ENCODE measurements at regions not wholly inside any gene's neighbourhood (a gene's known extent, or its start where the extent isn't known, plus 50 kb on each side); places are given as distances from the start of the nearest gene placed in this dataset.
A peak's percentile ranks its signal among the peaks of the same experiment; 100 is the strongest.

DNA sequence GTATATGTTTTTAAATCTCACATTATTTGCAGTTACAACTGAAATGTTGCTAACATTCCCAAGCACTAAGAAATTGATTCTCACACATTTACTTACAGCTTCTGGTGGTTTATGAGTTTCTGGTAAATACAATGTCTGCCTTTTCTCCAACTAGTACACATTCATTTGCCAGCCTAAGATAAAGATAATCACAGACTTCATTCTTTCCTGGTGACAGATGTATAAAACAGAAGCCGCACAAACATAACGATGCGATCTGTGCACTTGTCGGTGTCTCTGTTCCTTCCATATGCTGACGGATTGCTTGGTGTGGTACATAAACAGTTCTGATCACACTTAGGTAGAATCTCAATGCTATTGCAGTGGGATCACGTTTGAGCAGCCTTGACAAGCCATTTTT, 100.4 kb upstream of the DDX18 start:
- DNase-seq (ENCODE audit: extremely low read depth in 1 of 11, low read depth in 9 of 11, low spot score in 4 of 11), result no peak

DNA sequence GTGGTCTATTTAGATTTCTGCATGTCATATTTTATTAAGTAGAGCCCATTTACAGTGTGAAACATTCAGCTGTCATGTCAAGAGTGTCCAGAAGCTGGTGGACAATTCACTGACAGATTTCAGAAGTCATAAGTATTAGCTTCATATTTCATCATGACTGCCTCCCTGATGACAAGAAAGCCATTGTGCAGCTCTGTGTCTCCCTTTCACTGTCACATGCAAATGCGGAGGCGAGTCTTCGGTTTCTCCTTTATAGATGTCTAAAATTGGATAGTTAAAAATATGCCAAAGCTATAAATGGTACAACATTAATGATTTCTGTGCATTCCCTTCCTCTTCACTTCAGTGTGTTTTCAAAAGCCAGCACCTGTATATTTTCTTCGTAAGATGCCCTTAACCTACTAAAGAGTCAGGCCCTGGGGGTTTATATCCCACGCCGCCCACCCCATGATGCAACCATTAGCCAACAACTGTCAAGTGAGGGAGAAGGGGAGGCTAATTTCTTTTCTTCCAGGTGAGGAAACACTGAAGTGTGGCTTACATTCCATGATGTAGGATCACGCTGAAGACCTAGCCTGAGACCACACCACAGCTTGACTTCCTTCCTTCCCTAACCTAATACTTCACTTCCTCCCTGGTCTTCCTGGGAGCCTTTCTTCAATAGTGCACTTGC, 99.6 kb upstream of the DDX18 start:
- DNase-seq (ENCODE audit: extremely low read depth in 1 of 11, low read depth in 9 of 11, low spot score in 4 of 11), result no peak

DNA sequence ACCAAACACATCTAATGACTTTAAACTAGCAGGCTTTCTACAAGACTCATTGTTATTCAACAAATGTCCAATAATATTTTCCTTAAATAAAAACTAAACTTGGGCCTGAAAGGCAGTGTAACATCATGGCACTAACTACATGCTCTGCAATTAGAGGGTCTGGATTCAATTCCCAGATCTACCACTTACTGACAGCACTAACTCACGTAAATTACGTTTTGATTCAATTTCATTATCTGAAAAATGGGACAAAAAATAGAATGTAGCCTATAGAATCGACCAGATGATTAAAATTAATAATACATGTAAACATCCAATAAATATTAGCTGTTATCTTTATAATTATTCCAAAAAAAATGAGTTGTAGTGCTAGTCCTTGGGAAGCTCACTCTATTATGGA, 98.0 kb upstream of the DDX18 start:
- DNase-seq (ENCODE audit: extremely low read depth in 1 of 11, low read depth in 9 of 11, low spot score in 4 of 11), result no peak

DNA sequence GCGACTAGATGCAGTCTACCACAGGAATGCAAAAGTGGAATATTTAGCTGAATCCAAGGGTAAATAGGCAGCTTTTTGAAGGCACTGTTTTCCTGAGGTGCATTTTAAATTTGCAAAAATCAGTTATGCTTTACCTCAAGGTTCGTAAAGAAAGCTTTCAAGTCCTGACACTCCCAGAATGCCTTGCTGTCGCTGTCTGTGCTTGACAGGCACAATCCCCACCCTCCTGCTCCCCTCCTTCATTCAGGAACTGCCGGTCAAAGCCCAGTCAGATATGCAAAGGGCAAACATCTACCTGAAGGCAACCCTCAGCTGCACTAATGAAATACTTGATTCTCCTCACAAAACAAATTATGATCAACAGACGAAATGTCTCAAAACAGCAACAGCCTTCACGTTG, 97.4 kb upstream of the DDX18 start:
- DNase-seq (ENCODE audit: extremely low read depth in 1 of 11, low read depth in 9 of 11, low spot score in 4 of 11), result no peak

DNA sequence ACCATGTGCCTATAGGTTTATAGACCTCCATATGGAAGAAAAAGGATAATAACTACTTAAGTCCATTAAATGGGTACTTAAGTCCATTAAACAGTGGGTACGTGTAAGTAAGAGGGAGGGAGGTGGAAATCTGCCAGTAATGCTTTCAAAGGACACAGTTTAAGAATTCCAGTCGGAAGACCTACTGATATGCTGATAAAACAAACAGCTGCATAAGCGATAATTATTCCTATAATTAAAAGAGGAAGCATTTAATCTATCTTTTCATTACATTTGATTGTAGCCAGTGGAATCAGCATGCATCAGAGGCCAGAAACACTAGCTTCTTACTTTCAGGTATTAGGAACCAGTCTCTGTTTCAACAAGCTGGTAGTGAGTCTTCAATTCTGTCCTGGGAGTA, 96.4 kb upstream of the DDX18 start:
- no peak for DNase-seq (ENCODE audit: extremely low read depth in 1 of 11, low read depth in 9 of 11, low spot score in 4 of 11)

DNA sequence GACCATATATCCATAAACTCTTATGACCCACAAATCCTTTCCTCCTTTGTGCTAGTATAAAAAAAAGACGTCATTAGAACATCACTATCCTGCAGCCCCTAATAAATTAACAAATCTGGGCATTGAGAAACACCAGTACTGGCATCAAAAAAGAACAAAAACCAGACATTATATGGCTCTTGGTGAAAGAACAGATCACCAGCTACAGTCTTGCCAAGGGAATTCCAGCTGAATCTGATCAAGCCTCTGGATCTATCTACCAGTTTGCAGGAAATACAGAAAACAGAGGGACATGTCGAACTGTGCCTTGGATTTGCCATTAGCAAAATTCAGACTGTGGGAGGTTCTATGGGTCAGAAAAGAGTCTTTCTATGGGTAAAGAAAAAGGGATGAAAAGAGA, 93.7 kb upstream of the DDX18 start:
- no peak for DNase-seq (ENCODE audit: extremely low read depth in 1 of 11, low read depth in 9 of 11, low spot score in 4 of 11)

DNA sequence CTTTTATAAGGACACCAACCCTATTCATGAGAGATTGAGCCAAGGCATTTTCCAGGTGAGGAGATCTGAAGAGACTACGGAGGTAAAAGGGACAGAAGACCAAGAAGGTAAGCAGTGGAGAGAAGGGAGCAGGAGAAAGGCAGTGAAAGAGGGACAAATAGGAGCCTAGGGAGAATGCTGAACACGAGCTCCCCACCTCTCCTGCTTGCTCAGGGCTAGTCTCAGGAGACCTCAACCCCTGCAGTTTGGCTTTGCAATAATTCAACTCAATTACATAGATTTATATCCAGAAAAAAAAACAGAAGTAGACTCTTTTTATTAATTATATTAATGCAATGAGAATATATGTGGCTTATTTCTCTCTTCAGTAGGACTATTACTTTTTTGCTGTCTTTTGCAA, 91.0 kb upstream of the DDX18 start:
- no peak for DNase-seq (ENCODE audit: extremely low read depth in 1 of 11, low read depth in 9 of 11, low spot score in 4 of 11)

DNA sequence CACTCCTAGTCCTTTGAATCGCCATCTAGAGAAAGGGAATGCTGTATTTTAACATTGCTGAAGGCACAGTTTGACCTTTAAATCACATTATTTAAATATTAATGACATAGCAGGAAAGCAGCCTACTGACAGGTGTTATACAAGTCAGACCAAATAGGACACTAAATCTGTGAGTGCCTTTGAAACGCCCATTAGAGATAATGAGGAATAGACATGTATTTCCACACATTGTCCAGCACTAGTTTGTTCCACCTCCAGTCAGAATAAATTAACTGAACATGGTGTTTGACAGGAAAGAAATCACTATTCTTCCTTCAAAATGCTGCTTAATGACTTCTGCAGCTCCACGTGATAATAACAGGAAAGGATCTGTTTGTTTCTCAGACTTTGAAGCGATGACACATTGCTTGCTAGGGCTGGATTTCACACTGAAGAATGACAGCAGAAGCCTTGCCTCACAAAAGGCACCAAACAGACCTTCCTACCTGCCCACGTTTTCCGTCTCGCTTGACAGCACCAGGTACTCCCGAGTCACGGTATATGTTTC, 90.5 kb upstream of the DDX18 start:
- DNase-seq (ENCODE audit: extremely low read depth in 1 of 11, low read depth in 9 of 11, low spot score in 4 of 11), result no peak

DNA sequence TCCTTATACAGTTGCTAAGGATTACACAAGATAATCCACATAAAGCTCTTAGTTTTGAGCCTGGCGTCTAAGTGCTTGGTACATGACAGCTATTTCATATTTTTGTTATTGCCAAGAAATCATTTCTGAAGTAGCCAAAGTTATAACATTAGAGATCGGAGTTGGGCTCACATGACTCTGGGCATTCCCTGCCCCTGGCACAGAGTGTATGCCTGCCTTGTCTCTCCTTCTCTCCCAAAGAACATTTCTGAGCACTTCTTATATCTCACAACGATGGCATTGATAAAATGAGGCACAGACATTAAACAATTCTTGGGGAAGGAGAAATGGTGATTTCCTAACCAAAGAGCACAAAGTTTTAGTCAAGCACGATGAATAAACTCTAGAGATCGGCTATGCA, 87.7 kb upstream of the DDX18 start:
- no peak for DNase-seq (ENCODE audit: extremely low read depth in 1 of 11, low read depth in 9 of 11, low spot score in 4 of 11)

DNA sequence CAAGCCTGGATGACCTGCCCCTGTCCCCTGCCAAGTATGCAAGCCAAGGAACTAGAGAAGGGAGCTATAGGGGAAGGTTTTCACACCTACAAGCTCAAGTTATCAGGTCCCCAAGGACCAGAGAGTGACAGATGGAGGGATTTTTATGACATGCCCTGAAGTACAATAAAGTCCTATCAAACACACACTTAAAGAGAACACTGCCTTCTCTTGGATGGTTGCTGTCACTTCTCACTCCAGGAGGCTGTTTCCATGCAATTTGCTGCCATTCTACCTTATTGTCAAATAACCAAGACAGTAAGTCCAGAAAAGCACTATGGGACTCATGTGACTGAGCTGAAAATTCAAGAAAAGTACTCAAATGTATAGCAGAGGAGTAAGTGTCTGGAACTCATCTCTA, 76.6 kb upstream of the DDX18 start:
- DNase-seq (ENCODE audit: extremely low read depth in 1 of 11, low read depth in 9 of 11, low spot score in 4 of 11), result no peak

DNA sequence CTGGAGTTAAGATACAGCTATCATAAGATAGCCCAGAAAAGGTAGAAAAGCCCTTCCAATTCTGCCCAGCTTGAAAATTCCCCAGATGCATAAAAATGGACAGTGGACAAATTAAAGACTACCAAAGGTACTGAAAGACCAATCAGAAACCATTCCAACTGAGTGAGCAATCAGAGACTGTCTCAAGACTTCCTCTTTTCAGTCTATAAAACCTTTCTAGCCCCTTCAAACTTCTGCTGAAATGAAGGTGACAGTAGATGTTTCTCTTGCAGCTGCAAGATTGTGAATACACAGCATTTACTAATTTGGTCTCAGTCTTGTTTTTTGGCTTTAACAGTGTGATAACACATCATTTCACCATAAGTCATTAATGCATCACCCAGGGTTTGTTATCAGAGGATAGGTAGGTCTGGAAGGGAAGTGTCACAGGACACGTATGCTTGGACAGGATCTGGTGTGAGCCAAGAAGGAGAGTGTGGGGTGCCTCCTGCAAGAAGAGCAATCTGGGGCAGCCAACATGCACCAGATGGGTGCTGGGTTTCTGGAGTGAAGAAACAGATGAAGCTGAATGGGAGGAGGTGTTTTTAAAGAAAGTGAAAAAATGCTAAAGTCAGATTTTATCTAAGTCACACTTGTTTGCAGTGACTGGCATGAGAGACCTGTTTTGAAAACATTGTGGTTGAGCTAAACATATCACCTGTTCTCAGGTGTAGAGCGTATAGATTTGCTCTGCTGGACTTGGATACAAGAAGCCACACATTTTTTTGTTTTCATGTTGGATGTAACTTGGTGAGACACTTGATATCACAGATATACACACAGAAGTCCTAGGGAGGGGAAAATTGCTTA, 75.3 kb upstream of the DDX18 start:
- no peak for DNase-seq (ENCODE audit: extremely low read depth in 1 of 11, low read depth in 9 of 11, low spot score in 4 of 11)

DNA sequence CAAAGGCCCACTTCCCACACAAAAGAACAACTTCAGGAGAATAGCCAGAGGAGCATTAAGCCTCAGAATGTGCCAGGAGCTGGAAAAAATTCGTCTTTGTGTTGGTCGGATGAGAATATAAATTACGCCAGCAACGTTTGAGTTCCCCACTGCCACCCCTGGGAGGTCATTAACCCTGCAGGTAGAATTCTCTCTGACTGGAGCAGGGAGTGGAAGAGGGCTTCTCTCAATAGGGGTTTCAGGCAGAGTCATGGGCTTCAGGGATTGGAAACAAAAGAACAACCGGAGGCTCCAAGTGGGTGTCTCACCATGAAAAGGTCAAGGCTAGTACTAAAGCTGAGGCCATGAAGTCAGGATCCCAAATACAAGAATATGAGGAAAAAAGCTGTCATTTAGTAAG, 69.0 kb upstream of the DDX18 start:
- no peak for DNase-seq (ENCODE audit: extremely low read depth in 1 of 11, low read depth in 9 of 11, low spot score in 4 of 11)

DNA sequence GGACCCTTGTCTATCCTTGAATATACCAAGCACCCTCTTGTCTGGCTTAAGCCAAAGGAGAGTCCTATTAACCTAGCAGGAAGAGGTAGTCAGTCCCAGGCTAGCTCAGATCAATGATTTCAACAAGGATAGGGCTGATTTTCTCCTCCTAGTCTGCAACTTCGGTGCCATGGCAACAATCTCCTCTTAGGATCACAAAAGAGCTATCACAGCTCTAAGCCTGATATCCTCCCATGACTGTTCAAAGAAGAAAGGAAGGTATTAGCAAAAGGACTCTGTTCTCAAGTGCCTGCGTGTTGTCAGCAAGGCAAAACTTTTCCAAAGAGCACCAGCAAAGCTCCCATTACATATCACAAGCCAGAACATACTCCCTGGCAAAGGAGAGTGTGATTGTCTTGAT, 58.7 kb upstream of the DDX18 start:
- no peak for DNase-seq (ENCODE audit: extremely low read depth in 1 of 11, low read depth in 9 of 11, low spot score in 4 of 11)

DNA sequence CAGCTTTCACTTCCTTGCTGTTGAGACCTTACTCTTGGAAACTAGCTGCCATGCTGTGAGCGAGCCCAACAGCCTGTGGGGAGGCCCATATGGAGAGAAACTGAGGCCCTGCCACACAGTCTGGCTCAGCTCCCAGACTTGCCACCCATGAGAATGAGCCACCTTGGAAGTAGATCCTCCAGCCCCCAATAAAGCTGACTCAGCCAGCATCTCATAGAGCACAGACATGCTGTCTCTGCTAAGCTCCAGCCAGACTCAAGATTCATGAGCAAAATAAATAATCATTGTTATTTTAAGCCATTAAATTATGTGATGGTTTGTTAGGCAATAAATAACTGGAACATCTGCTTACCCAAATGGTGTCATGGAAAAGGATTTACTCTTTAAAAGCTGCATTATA, 53.6 kb upstream of the DDX18 start:
- DNase-seq (ENCODE audit: extremely low read depth in 1 of 11, low read depth in 9 of 11, low spot score in 4 of 11), result peak in 1 of 11 donors; percentile 3

DNA sequence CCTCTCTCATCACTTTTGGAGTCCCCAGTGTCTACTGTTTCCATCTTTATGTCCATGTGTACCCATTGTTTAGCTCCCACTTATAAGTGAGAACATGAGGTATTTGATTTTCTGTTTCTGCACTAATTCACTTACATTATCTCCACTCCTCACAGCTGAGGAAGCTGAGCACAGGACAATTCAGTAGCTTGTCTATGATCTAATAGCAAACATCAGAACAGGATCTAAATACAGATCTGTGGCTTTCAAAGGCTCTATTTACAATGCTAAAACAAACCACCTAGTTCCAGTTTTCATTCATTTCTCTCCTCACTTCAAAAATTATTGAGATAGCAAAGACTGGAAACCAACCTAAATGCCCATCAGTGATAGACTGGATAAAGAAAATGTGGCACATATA, 52.0 kb upstream of the DDX18 start:
- DNase-seq (ENCODE audit: extremely low read depth in 1 of 11, low read depth in 9 of 11, low spot score in 4 of 11), result no peak

DNA sequence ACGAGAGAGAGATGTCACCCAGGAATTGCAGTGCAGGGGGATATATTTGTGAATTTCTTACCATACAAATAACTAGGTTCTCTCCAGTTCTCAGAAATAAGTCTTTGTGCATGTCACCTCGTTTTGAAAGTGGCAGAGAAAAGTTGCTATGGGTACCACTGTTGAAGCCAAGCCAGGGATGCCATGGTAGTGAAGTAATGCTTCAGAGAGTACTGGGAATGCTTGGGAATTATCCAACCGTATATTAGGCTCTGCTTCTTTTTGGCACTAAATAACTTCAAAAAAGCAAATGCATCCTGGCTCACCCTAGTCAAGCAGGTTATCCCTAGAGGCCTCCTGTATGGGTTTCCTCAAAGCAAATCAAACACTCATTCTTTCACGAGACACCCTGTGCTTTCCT, 50.7 kb upstream of the DDX18 start:
- DNase-seq (ENCODE audit: extremely low read depth in 1 of 11, low read depth in 9 of 11, low spot score in 4 of 11), result peak in 8 of 11 donors; percentile 13 to 56 (median 34)
